Kidney (tissue), 13 donors: ENCODE measurements at regions not wholly inside any gene's neighbourhood (a gene's known extent, or its start where the extent isn't known, plus 50 kb on each side); places are given as distances from the start of the nearest gene placed in this dataset.
A peak's percentile ranks its signal among the peaks of the same experiment; 100 is the strongest.
"Not testable (repeated sequence)": the region's sequence is repeated elsewhere in the genome, so short reads cannot be mapped to it uniquely, and the experiment has no call there.

Source experiments
- DNase-seq, 5 donors: peaks; one replicate each; pipeline ENCODE4 v3.0.0-alpha.2; 2013 to 2020
- FAIRE-seq: peaks from 2 replicates; lab custom pipeline; 2012; peaks lifted over from hg19 to GRCh38; lab: Jason Lieb, UNC
- H3K27ac ChIP-seq, 2 donors: one replicate each; pipeline ENCODE4 v1.7.0; 2013; ENCODE audit warnings: low read depth in 2 of 2, low read length in 2 of 2, inconsistent platforms in 1 of 2
- H3K27me3 ChIP-seq: one replicate; pipeline ENCODE4 v1.7.1; 2013; ENCODE audit warnings: low read length, inconsistent platforms; ENCODE audit not compliant: control insufficient read depth, insufficient read depth
- H3K36me3 ChIP-seq, 3 donors: one replicate each; pipeline versions ENCODE4 v1.7.0 to v1.7.1; 2013; ENCODE audit warnings: low read length in 3 of 3, control low read depth in 1 of 3, inconsistent platforms in 1 of 3; ENCODE audit not compliant: insufficient read depth in 3 of 3, control insufficient read depth in 2 of 3
- H3K4me1 ChIP-seq, 3 donors: one replicate each; pipeline versions ENCODE4 v1.7.0 to v1.7.1; 2013; ENCODE audit warnings: low read length in 3 of 3, inconsistent platforms in 1 of 3, low read depth in 1 of 3; ENCODE audit not compliant: control insufficient read depth in 2 of 3, insufficient read depth in 2 of 3
- H3K4me3 ChIP-seq, 3 donors: one replicate each; pipeline versions ENCODE4 v1.7.0 to v1.8.1; 2013; ENCODE audit warnings: low read length in 3 of 3, control low read depth in 1 of 3, inconsistent platforms in 1 of 3
- H3K9ac ChIP-seq, 3 donors: one replicate each; pipeline versions ENCODE4 v1.7.0 to v1.7.1; 2013; ENCODE audit warnings: low read length in 3 of 3, control low read depth in 1 of 3, inconsistent platforms in 1 of 3
- H3K9me3 ChIP-seq, 3 donors: one replicate each; pipeline versions ENCODE4 v1.7.0 to v1.7.1; 2013; ENCODE audit warnings: low read length in 3 of 3, control low read depth in 1 of 3, inconsistent platforms in 1 of 3; ENCODE audit not compliant: control insufficient read depth in 2 of 3, insufficient read depth in 1 of 3
- CTCF ChIP-seq: IDR thresholded peaks from 3 replicates; pipeline ENCODE4 v1.5.1; 2012; ENCODE audit warnings: mild to moderate bottlenecking, moderate library complexity, borderline replicate concordance; ENCODE audit not compliant: insufficient read depth; ENCODE audit errors: extremely low read depth
- intact Hi-C: fragments of 100-400 bp; cut with DNase I; formaldehyde crosslinking; loops from one replicate; pipeline ENCODE4 v1.11.1; 2022
- donor health status: control.
- donor health status: control.
- donor health status: control.
- donor health status: control.
- donor health status: control.
- donor health status: DM: yes; HTN: yes; CAD: no.
- donor health status: Normal renal cell carcinoma (clear cell type).

DNA sequence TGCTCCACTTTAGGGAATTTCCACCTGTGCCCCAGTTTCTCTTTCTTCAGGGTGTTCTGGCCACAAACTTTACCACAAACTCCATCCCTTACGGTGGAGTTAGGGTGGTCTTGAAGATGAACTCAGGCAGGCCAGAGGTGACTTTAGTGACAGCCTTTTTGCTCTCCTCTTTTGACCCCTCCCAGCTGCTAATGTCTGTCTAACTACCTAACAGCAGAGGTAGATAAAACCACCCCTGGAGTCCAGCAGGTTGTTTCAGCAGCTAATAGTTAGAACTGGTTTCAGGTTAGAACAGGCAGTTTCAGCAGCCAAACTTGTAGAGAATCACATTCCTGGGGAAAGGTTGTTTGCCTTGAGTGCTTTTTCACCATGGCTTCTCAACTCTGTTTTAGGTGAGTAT, 971.3 kb upstream of the CDH18 start:
- no peak for DNase-seq
- no peaks in the 10 kb centered on the region for H3K27me3 ChIP-seq
- H3K9ac ChIP-seq = no peak overlapping the region
- H3K9me3 ChIP-seq = no peaks in the 10 kb centered on the region
- intact Hi-C loops = no loop called here
- no peak for FAIRE-seq
- H3K4me1 ChIP-seq = no peaks in the 10 kb centered on the region
- H3K36me3 ChIP-seq = no peaks in the 10 kb centered on the region
- H3K27ac ChIP-seq = no peak overlapping the region
- TF ChIP-seq CTCF = no peak
- no peak overlapping the region for H3K4me3 ChIP-seq

GRCh38 chr5:20958641-20959040, 970.6 kb upstream of the CDH18 start:
- no peak overlapping the region for H3K4me3 ChIP-seq
- no peak for TF ChIP-seq CTCF
- no peak overlapping the region for H3K9ac ChIP-seq
- no peaks in the 10 kb centered on the region for H3K36me3 ChIP-seq
- DNase-seq (no peak), FAIRE-seq (no peak)
- no peaks in the 10 kb centered on the region for H3K9me3 ChIP-seq
- H3K27me3 ChIP-seq = no peaks in the 10 kb centered on the region
- intact Hi-C loops = no loop called here
- H3K4me1 ChIP-seq = no peaks in the 10 kb centered on the region
- no peak overlapping the region for H3K27ac ChIP-seq

GRCh38 chr5:20956134-20956533, 968.1 kb upstream of the CDH18 start:
- no peak for TF ChIP-seq CTCF
- H3K9me3 ChIP-seq = no peaks in the 10 kb centered on the region
- H3K4me1 ChIP-seq = no peaks in the 10 kb centered on the region
- no peaks in the 10 kb centered on the region for H3K27me3 ChIP-seq
- no peaks in the 10 kb centered on the region for H3K36me3 ChIP-seq
- no peak overlapping the region for H3K9ac ChIP-seq
- no peak for FAIRE-seq
- H3K4me3 ChIP-seq = no peak overlapping the region
- intact Hi-C loops = no loop called here
- no peak overlapping the region for H3K27ac ChIP-seq
- no peak for DNase-seq

DNA sequence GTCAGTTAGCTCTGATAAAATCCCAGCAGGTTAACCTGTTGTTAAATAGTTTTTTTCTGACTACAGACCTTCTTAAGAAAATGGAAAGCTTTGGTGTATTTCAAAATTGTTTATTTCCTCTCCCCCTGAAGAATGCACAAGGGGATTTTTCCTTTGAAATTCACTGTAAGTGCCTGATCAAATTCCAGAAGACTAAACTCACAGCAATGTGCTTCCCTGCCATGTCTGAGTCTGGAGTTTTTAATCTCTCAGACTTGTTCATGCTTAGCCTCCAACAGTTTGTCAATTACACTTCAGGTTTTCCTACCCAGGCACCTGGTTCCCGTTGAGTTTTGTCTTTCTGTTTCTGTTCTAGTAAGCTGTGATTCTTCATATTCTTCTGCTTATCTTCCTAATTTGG, 961.6 kb upstream of the CDH18 start:
- no peak for TF ChIP-seq CTCF
- Histone ChIP-seq H3K9me3 (no peaks in the 10 kb centered on the region), H3K4me3 (no peak overlapping the region), H3K27me3 (no peaks in the 10 kb centered on the region), H3K27ac (no peak overlapping the region), H3K9ac (no peak overlapping the region), H3K36me3 (no peaks in the 10 kb centered on the region), H3K4me1 (no peaks in the 10 kb centered on the region)
- DNase-seq (no peak), FAIRE-seq (no peak)
- intact Hi-C loops = no loop called here

DNA sequence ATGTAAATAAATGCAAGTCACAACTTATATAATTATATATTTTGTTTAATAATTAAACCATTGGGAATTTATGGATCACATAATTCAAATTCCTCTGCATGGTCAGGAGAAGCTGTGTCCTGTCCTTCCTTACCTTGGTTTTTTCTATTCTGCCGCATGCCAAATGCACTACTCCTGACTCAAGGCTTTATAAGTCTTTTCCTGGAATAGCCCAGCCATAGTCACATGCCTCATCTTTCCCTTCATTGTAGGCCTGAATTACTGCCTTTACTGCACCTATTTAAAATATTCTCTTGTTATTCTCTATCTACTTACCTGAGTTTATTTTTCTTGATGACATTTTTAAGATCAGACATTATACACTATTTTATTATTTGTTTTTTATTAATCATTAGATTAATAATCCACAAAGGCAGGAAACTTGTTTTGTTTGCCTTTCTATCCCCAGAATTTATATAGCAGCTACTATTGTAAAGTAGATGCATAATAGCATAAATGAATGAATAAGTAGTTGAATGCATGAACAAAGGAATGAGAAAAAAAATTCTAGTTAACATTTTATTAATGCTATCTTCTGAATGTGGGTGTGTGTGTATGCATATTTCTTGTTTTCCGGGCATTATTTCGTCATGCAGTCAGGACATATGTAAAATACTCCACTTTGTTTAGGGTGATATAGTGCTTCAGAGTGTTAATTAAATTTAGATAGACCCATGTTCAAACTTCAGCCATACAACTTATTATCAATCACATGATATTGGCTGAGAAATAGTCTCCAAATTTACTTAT, 955.4 kb upstream of the CDH18 start:
- H3K27me3 ChIP-seq, H3K9me3 ChIP-seq, H3K4me3 ChIP-seq, H3K27ac ChIP-seq, H3K36me3 ChIP-seq, DNase-seq, H3K9ac ChIP-seq, intact Hi-C loops, H3K4me1 ChIP-seq: not testable (repeated sequence)
- FAIRE-seq = peak; percentile 29
